ENCODE measurements at regions not wholly inside any gene's neighbourhood (a gene's known extent, or its start where the extent isn't known, plus 50 kb on each side); places are given as distances from the start of the nearest gene placed in this dataset.
"Not testable (repeated sequence)": the region's sequence is repeated elsewhere in the genome, so short reads cannot be mapped to it uniquely, and the experiment has no call there.

GRCh38 chrX:45628041-45628440 is 427.4 kb upstream of the DIPK2B start:
- FAIRE-seq = no peak

GRCh38 chrX:45623266-45623665 is 422.6 kb upstream of the DIPK2B start:
- FAIRE-seq = no peak

- FAIRE-seq = no peak
These were observed 421.9 kb upstream of the DIPK2B start for GRCh38 chrX:45622538-45622937.

GRCh38 chrX:45622042-45622423 is 421.4 kb upstream of the DIPK2B start:
- no peak for FAIRE-seq

- no peak for FAIRE-seq
These were observed 420.8 kb upstream of the DIPK2B start for GRCh38 chrX:45621376-45622041.

GRCh38 chrX:45619290-45619689 is 418.6 kb upstream of the DIPK2B start:
- FAIRE-seq = no peak

GRCh38 chrX:45615591-45615990 is 414.9 kb upstream of the DIPK2B start:
- not testable (repeated sequence) for FAIRE-seq

- no peak for FAIRE-seq
These were observed 414.2 kb upstream of the DIPK2B start for GRCh38 chrX:45614853-45615252.

GRCh38 chrX:45602151-45602550 is 401.5 kb upstream of the DIPK2B start:
- FAIRE-seq = no peak

- no peak for FAIRE-seq
These were observed 400.4 kb upstream of the DIPK2B start for GRCh38 chrX:45601052-45601451.

- no peak for FAIRE-seq
These were observed 398.2 kb upstream of the DIPK2B start for GRCh38 chrX:45598861-45599260.

GRCh38 chrX:45596188-45596808 is 395.6 kb upstream of the DIPK2B start:
- FAIRE-seq = no peak

GRCh38 chrX:45592101-45592500 is 391.4 kb upstream of the DIPK2B start:
- no peak for FAIRE-seq

GRCh38 chrX:45591650-45592049 is 391.0 kb upstream of the DIPK2B start:
- no peak for FAIRE-seq

GRCh38 chrX:45584717-45585116 is 384.0 kb upstream of the DIPK2B start:
- no peak for FAIRE-seq

- no peak for FAIRE-seq
These were observed 376.7 kb upstream of the DIPK2B start for GRCh38 chrX:45577361-45577760.

GRCh38 chrX:45571453-45571852 is 370.8 kb upstream of the DIPK2B start:
- no peak for FAIRE-seq

- FAIRE-seq = no peak
These were observed 365.8 kb upstream of the DIPK2B start for GRCh38 chrX:45566456-45566855.

- no peak for FAIRE-seq
These were observed 356.7 kb upstream of the DIPK2B start for GRCh38 chrX:45557387-45557786.

- FAIRE-seq = no peak
These were observed 354.1 kb upstream of the DIPK2B start for GRCh38 chrX:45554736-45555135.

- FAIRE-seq = no peak
These were observed 352.7 kb upstream of the DIPK2B start for GRCh38 chrX:45553417-45553816.

- FAIRE-seq = not testable (repeated sequence)
These were observed 346.0 kb upstream of the DIPK2B start for GRCh38 chrX:45546697-45547096.

GRCh38 chrX:45540181-45540580 is 339.5 kb upstream of the DIPK2B start:
- FAIRE-seq = no peak

GRCh38 chrX:45537936-45538335 is 337.3 kb upstream of the DIPK2B start:
- FAIRE-seq = no peak

- peak; percentile 46 for FAIRE-seq
These were observed 327.2 kb upstream of the DIPK2B start for GRCh38 chrX:45527834-45528233.

All from TTC549 (cell line).